Esophagus muscularis mucosa (tissue), 4 donors: ENCODE measurements at regions not wholly inside any gene's neighbourhood (a gene's known extent, or its start where the extent isn't known, plus 50 kb on each side); places are given as distances from the start of the nearest gene placed in this dataset.

Source experiments
- DNase-seq: peaks from one replicate; pipeline ENCODE4 v3.0.0-alpha.2; 2017; ENCODE audit errors: extremely low spot score
- H3K27ac ChIP-seq, 4 donors: fragments of 200-600 bp; sonication (generic); replicated peaks in 1 of 4; 1 replicate in 3 of 4; 2 replicates in 1 of 4; pipeline ENCODE4 v1.5.1; 2016 to 2019; ENCODE audit warnings: mild to moderate bottlenecking in 1 of 4
- H3K27me3 ChIP-seq, 4 donors: fragments of 200-600 bp; sonication (generic); one replicate each; pipeline versions ENCODE4 v1.5.1 to v1.6.0; 2016 to 2019
- H3K36me3 ChIP-seq, 4 donors: fragments of 200-600 bp; sonication (generic); one replicate each; pipeline ENCODE4 v1.5.1; 2016 to 2019
- H3K4me1 ChIP-seq, 4 donors: fragments of 200-600 bp; sonication (generic); one replicate each; pipeline ENCODE4 v1.5.1; 2016 to 2019
- H3K4me3 ChIP-seq, 4 donors: fragments of 200-600 bp; sonication (generic); 1 replicate in 2 of 4; 2 replicates in 2 of 4; pipeline ENCODE4 v1.5.1; 2016 to 2019; ENCODE audit warnings: mild to moderate bottlenecking in 4 of 4, moderate library complexity in 1 of 4
- H3K9me3 ChIP-seq, 4 donors: fragments of 200-600 bp; sonication (generic); 1 replicate in 3 of 4; 2 replicates in 1 of 4; pipeline ENCODE4 v1.5.1; 2016 to 2019
- EP300 ChIP-seq: sonication (generic); formaldehyde crosslinking; IDR thresholded peaks from one replicate; pipeline ENCODE4 v1.6.1; 2017; ENCODE audit warnings: antibody characterized with exemption
- POLR2A ChIP-seq: fragments of 450-650 bp; IDR thresholded peaks from one replicate; pipeline ENCODE4 v1.6.1; 2017; ENCODE audit warnings: antibody characterized with exemption, moderate library complexity, mild to moderate bottlenecking, low read depth
- POLR2AphosphoS5 ChIP-seq, 2 donors: sonication (generic); formaldehyde crosslinking; IDR thresholded peaks; one replicate each; pipeline ENCODE4 v1.6.1; 2017; ENCODE audit warnings: antibody characterized with exemption in 2 of 2
- WGBS: methylation state at CpG from one replicate; pipeline ENCODE4 v1.1.5; 2018; 5-methylcytosine and 5-hydroxymethylcytosine counted together
- intact Hi-C: fragments of 100-400 bp; cut with DNase I; formaldehyde crosslinking; loops from one replicate; pipeline ENCODE4 v1.15.1; 2023
- TF ChIP-seq, protein P1 (sequence below), 3 experiments: fragments of 200-600 bp in 2 of 3; fragments of 450-650 bp in 1 of 3; sonication (generic) in 2 of 3; IDR thresholded peaks; one replicate each; pipeline ENCODE4 v1.5.1; 2017 to 2019; ENCODE audit warnings: antibody characterized with exemption in 3 of 3, mild to moderate bottlenecking in 2 of 3, moderate library complexity in 1 of 3

GRCh38 chr5:58048954-58049353 lies 410.9 kb downstream of the PLK2 start:
- DNase-seq = no peak
- H3K4me1 ChIP-seq = no peaks in the 10 kb centered on the region
- WGBS = 85% methylated on average over 3 of the region's 3 CpGs

GRCh38 chr5:58048185-58048925 lies 411.5 kb downstream of the PLK2 start:
- Histone ChIP-seq H3K36me3 (no peaks in the 10 kb centered on the region), H3K27me3 (no peaks in the 10 kb centered on the region), H3K27ac (no peak overlapping the region), H3K4me1 (no peaks in the 10 kb centered on the region), H3K9me3 (peaks cover 0 to 5% (median 0%) of the 10 kb centered on the region in 4 donors), H3K4me3 (no peak overlapping the region)
- TF ChIP-seq, protein P1, sequence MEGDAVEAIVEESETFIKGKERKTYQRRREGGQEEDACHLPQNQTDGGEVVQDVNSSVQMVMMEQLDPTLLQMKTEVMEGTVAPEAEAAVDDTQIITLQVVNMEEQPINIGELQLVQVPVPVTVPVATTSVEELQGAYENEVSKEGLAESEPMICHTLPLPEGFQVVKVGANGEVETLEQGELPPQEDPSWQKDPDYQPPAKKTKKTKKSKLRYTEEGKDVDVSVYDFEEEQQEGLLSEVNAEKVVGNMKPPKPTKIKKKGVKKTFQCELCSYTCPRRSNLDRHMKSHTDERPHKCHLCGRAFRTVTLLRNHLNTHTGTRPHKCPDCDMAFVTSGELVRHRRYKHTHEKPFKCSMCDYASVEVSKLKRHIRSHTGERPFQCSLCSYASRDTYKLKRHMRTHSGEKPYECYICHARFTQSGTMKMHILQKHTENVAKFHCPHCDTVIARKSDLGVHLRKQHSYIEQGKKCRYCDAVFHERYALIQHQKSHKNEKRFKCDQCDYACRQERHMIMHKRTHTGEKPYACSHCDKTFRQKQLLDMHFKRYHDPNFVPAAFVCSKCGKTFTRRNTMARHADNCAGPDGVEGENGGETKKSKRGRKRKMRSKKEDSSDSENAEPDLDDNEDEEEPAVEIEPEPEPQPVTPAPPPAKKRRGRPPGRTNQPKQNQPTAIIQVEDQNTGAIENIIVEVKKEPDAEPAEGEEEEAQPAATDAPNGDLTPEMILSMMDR (IDR thresholded peaks at IDR 0.05) = no peak
- TF ChIP-seq POLR2A = no peak
- intact Hi-C loops = no loop called here
- DNase-seq = no peak
- 95% methylated on average over 4 of the region's 4 CpGs for WGBS

More at GRCh38 chr5:58048954-58049353, 410.9 kb downstream of the PLK2 start:
- intact Hi-C loops = no loop called here
- TF ChIP-seq, protein P1 (IDR thresholded peaks at IDR 0.05) = no peak
- TF ChIP-seq EP300 = no peak
- Histone ChIP-seq H3K4me3 (no peak overlapping the region), H3K9me3 (peaks cover 0 to 5% (median 0%) of the 10 kb centered on the region in 4 donors), H3K27ac (no peak overlapping the region), H3K27me3 (no peaks in the 10 kb centered on the region), H3K36me3 (no peaks in the 10 kb centered on the region)

DNA sequence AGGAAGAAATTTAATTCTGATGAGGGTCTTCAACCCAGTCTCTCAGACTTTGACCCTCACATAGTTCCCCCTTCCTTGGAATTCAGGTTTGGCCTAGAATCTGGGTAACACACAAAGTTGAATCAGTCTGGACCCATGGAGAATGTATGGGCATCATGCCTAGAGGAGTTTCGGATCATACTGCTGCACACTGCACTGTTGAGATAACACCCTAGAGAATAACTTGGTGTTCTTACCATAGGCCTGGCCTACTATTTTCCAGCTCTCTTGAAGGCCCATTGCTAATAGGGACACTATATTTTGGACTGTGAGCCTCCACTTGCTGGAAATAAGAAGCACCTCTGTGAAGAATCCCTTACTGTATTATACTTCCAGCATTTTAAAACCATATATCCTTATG lies 413.5 kb downstream of the PLK2 start:
- H3K27ac ChIP-seq = no peak overlapping the region
- H3K4me1 ChIP-seq = no peaks in the 10 kb centered on the region
- H3K9me3 ChIP-seq = no peaks in the 10 kb centered on the region
- TF ChIP-seq, protein P1 (IDR thresholded peaks at IDR 0.05) = no peak
- TF ChIP-seq POLR2AphosphoS5 (IDR thresholded peaks at IDR 0.05) (no peak), EP300 (no peak), POLR2A (no peak)
- H3K27me3 ChIP-seq = no peaks in the 10 kb centered on the region
- H3K36me3 ChIP-seq = no peaks in the 10 kb centered on the region
- no peak for DNase-seq
- WGBS = 100% methylated on average over 1 of the region's 1 CpG
- no peak overlapping the region for H3K4me3 ChIP-seq
- intact Hi-C loops = no loop called here

- no peak for DNase-seq
- Histone ChIP-seq H3K4me1 (no peaks in the 10 kb centered on the region), H3K4me3 (no peak overlapping the region), H3K27ac (no peak overlapping the region), H3K36me3 (no peaks in the 10 kb centered on the region), H3K9me3 (no peaks in the 10 kb centered on the region), H3K27me3 (no peaks in the 10 kb centered on the region)
- TF ChIP-seq POLR2AphosphoS5 (IDR thresholded peaks at IDR 0.05) = no peak
- no peak for TF ChIP-seq POLR2A
- TF ChIP-seq EP300 = no peak
- TF ChIP-seq, protein P1 (IDR thresholded peaks at IDR 0.05) = no peak
- intact Hi-C loops = no loop called here
- 94% methylated on average over 6 of the region's 6 CpGs for WGBS
Observed at GRCh38 chr5:58044166-58044565, 415.7 kb downstream of the PLK2 start.
